ENCODE measurements at regions not wholly inside any gene's neighbourhood (a gene's known extent, or its start where the extent isn't known, plus 50 kb on each side); places are given as distances from the start of the nearest gene placed in this dataset.

- no peak for TF ChIP-seq CTCF (IDR thresholded peaks at IDR 0.05 in 8 of 11, conservative IDR thresholded peaks at IDR 0.05 in 3 of 11)
- no peak for TF ChIP-seq POLR2AphosphoS5 (IDR thresholded peaks at IDR 0.05)
Observed at GRCh38 chr18:78080761-78081160, 831.1 kb downstream of the GALR1 start.

Measured in spleen (tissue), 7 donors.